Right renal cortex interstitium (tissue), 3 donors: ENCODE measurements at regions not wholly inside any gene's neighbourhood (a gene's known extent, or its start where the extent isn't known, plus 50 kb on each side); places are given as distances from the start of the nearest gene placed in this dataset.

Source experiments
- DNase-seq, 3 donors: peaks; one replicate each; pipeline ENCODE4 v3.0.0-alpha.2; 2013; ENCODE audit warnings: low read depth in 3 of 3, low spot score in 2 of 3

- DNase-seq, result no peak
Measured at GRCh38 chr21:31470896-31471694, 127.0 kb upstream of the TIAM1 start.

GRCh38 chr21:31460980-31461379 is 116.9 kb upstream of the TIAM1 start:
- DNase-seq, result no peak

GRCh38 chr21:31459457-31459856 is 115.4 kb upstream of the TIAM1 start:
- no peak for DNase-seq

GRCh38 chr21:31457675-31458074 is 113.6 kb upstream of the TIAM1 start:
- DNase-seq, result no peak

DNA sequence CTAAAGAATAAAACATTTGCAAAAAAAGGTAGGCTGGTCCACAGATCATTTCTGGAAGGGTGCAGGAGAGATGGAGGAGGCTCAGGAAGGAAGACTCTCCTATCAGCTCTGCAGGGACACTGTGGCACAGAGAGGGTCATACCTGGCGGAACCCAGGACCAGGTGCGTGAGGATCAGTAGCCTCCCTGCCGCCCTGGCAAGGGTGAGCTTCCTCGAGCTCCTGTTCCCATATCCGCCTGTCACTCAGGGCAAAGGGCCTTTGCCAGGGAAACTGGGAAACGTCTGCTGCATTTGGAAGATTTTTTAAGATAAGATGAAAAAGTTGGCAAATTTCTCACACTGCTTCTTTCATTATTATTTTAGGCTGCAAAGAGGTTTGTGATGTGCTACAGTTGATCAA is 112.1 kb upstream of the TIAM1 start:
- DNase-seq, result no peak

DNA sequence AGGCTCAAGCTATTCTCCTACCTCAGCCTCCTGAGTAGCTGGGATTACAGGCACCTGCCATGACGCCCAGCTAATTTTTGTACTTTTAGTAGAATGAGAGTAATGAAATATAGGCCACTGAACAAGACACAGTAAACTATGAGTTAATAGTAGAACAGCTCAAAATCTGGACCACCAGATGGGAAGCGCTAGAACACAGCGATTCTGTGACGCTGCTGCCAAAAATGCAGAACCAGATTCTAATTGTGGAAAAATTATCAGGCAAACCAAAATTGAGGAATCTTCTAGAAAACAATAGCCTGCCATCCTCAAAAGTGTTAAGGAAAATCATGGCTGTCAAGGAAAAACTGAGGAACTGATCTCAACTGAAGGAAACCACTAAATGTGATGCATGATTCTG is 111.4 kb upstream of the TIAM1 start:
- DNase-seq, result no peak

- DNase-seq, result no peak
Measured at GRCh38 chr21:31450980-31451379, 106.9 kb upstream of the TIAM1 start.

GRCh38 chr21:31449921-31450535 is 106.0 kb upstream of the TIAM1 start:
- no peak for DNase-seq

- no peak for DNase-seq
Measured at GRCh38 chr21:31448496-31448895, 104.4 kb upstream of the TIAM1 start.

DNA sequence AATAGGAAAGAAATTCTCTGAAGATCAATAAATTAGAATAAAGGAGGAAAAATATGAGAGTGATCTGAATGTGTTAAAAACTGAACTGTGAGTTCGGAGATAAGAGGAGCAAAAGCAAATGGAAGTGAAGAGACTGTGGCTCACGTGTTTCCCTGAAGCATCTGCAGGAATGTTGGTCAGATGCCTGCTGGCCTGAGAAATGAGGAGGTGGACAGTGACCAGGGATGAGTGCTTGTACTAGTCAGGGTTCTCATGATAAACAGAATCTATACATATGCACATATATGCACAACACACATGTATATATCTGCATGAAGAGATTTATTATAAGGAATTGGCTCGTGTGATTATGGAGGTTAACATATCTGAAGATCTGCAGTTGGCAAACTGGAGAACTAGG is 103.4 kb upstream of the TIAM1 start:
- no peak for DNase-seq

GRCh38 chr21:31446226-31446855 is 102.3 kb upstream of the TIAM1 start:
- DNase-seq, result no peak

GRCh38 chr21:31445137-31445536 is 101.1 kb upstream of the TIAM1 start:
- no peak for DNase-seq

DNA sequence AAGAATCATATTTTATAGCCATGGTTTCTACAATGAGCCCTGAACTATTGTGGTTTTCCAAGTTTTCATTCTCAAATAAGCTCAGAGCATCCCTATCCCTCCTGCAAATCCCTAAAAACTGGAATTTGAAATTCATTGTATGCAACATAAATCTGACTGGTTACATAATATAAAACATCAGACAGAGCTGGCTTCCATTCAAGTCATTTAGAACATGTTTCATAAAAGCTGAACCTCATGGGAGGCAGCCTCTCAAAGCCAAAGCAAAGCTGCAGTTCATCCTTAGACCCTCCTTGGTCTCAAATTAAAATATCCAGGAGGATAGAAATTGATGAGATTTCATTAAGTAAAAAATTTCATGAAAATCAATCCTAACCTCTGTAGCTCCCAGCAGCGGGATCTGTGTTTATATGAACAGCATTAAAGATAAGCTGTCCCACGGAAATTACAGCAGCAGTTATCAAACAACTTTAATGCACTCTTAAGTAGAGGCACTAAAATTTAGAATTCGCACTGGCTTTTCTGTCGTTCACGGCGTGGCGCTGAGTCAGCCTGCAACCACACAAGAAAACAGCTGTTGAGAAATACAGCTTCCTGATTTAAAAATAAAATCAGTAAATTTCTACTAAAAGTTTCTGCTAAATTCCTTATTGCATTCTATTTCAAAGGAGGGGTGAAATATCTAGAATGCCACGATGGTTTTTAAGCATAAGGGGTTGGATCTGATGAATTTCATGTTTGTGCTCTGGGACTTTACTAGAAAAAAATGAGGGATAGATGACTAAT is 99.9 kb upstream of the TIAM1 start:
- peak in 1 of 3 donors; percentile 18 for DNase-seq

GRCh38 chr21:31442339-31442738 is 98.3 kb upstream of the TIAM1 start:
- no peak for DNase-seq

DNA sequence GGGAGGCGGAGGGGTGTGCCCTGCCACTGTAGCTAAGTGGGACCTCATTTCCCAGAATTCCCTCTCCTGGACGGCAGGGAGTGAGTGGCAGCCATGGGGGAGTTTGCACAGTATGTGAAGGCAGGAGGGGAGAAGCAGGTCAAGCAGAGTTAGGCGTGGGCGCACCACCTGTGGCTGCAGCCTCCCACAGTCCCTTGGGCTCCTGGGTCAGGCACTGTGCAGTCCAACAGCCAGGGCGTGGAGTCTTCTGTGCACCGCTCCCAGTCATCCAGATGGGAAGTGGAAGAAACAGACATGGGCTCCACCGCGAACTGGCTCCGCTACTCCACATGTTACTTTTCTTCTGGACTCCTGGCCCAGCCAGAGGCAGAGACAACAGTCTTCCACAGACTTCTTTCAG is 85.4 kb upstream of the TIAM1 start:
- no peak for DNase-seq

DNA sequence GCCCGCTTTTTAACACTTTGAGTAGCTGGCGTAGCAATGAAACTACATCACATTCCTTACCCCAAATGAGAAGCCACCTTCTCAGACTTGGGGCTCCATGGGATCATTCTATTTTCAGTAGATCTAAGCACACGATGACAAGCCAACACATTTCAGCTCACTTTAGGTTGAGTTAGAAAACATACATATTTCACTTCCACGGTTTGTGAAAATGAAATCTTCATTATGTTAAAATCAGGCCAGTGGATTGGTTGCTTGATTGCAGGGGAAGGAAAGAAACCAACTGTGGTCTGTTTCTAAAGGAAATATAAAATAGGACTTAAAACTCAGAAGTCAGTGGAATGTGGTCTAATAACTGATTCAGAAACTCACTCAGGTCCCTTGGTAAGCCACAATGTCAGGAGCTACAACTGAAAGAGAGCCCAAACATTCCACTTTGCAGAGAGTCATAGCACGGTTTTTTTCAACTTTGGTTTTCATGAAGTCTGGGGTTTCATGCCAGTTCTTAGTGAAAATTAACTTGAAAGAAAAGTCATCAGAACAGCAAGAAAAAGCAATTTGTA is 82.3 kb upstream of the TIAM1 start:
- no peak for DNase-seq

DNA sequence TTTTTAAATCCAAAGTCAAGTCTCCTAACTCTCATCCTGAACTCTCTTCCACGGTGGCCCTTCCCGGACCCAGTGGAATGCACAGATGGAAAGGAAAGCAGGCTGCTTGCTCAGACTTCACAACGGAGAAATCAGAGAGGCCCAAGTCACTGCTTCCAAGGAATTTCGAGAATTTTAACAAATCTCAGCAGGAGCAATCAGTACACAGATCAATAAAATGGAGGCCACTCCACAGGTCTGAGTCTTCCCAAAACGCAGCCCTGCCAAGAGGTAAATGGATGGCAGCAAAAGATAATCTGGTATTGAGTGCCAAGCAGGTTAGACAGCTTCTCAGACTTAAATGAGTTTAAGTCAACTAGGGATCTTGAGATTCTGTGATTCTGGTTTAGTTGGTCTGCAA is 81.1 kb upstream of the TIAM1 start:
- no peak for DNase-seq

DNA sequence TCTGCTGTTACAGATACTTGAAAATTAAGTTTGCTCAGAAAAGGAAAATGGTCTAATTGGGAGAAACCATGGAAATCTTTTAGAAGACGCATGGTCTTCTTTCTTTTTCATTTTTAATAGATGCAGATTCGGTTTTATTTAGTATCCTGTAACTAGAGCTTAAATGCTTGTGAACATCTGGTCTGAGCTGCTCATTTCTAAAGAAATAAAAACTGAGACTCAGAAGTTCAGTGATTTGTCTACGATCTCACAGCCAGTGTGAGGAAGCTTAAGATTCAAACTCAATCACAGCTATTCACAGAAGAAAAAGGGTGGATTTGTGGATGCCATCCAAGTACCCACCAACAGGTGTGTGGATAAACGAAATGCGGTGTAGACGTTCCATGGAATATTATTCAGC is 80.0 kb upstream of the TIAM1 start:
- DNase-seq, result no peak

GRCh38 chr21:31420988-31421387 is 76.9 kb upstream of the TIAM1 start:
- no peak for DNase-seq

DNA sequence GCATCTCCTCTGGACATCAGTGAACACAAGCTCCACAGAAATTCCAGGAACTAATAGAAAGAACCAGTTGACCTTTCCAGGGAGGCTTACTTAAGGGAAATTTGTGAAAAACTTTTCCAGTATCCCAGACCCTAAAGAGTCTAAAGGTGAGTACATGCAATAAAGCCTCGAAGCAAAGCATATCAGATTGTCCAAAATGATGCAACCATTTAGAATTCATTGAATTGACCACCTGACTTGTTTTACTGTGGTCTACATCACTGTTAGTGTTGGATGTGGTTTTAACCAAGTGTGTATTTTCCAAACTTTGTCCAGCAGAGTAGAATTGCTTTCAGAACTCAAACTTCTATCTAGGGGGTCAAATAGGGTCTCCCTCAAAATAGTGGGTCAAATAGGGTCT is 76.3 kb upstream of the TIAM1 start:
- no peak for DNase-seq
